ENCODE measurements at regions not wholly inside any gene's neighbourhood (a gene's known extent, or its start where the extent isn't known, plus 50 kb on each side); places are given as distances from the start of the nearest gene placed in this dataset.

DNA sequence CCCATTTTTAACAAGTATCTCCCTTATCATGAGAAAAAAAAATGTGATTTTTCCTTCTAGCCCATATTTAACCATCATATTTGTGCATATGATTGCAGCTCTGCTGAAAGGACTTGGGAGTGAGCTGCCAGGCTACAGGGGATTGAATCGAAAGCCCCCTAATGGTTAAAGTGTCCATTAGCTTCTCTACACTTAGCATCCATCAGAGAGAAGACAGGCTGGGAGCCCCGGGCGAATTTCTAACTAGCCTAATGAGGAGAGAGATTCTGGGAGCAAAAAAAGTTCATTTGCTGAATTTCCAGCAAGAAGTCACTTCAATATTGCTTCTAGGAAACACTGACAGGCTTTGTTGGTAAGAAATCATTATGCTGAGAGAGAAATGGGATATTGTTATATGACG lies 848.8 kb downstream of the TDRD15 start:
- no peak for TF ChIP-seq POLR2A (IDR thresholded peaks at IDR 0.05)
- TF ChIP-seq, protein P1, sequence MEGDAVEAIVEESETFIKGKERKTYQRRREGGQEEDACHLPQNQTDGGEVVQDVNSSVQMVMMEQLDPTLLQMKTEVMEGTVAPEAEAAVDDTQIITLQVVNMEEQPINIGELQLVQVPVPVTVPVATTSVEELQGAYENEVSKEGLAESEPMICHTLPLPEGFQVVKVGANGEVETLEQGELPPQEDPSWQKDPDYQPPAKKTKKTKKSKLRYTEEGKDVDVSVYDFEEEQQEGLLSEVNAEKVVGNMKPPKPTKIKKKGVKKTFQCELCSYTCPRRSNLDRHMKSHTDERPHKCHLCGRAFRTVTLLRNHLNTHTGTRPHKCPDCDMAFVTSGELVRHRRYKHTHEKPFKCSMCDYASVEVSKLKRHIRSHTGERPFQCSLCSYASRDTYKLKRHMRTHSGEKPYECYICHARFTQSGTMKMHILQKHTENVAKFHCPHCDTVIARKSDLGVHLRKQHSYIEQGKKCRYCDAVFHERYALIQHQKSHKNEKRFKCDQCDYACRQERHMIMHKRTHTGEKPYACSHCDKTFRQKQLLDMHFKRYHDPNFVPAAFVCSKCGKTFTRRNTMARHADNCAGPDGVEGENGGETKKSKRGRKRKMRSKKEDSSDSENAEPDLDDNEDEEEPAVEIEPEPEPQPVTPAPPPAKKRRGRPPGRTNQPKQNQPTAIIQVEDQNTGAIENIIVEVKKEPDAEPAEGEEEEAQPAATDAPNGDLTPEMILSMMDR (IDR thresholded peaks at IDR 0.05), result no peak

Measured in ovary (tissue), 3 donors.